ENCODE measurements at regions not wholly inside any gene's neighbourhood (a gene's known extent, or its start where the extent isn't known, plus 50 kb on each side); places are given as distances from the start of the nearest gene placed in this dataset.

DNA sequence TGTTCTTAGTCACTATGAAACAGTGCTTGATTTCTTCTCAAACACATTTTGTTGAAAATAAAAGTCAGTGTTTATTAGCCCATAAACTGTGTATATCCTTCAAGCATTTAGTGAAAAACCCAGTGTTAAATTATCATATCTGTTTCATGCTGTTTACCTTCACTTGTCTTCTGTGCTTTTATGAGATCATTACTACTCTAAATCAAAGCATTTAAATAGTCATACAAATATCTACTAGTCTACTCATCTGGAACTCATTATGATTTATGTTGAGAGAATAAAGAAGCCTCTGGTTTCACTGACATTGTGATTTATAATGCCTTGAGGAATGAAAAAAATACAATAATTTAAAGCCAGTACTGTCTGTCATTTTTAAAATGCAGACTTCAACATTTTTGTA lies 366.5 kb downstream of the SLCO4C1 start:
- Mint-ChIP-seq H3K27ac (no peak overlapping the region), H3K9me3 (peaks cover 0 to 2% (median 0%) of the 10 kb centered on the region in 3 donors), H3K4me3 (no peak overlapping the region), H3K4me1 (no peaks in the 10 kb centered on the region), H3K27me3 (no peaks in the 10 kb centered on the region), H3K36me3 (no peaks in the 10 kb centered on the region)

DNA sequence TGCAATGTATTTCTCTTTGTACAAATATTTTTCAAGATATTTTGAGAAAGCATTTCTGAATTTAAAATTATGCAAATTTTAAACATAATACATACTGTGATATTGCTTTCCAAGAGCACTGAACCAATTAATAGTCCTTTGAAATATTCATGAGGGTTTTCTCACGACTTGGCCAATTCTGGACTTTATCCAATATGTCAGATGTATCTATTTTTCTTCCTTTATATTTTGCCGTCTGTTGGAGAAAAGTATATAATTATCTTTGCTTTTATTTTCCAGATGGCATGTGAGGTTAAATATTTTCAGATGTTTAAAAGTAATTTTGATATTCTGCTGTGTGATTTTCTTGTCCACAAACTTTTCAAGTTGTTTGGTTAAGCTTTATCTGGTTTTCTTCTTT lies 378.9 kb downstream of the SLCO4C1 start:
- no peak overlapping the region for H3K27ac Mint-ChIP-seq
- H3K9me3 Mint-ChIP-seq = peaks cover 0 to 3% (median 2%) of the 10 kb centered on the region in 3 donors
- no peaks in the 10 kb centered on the region for H3K4me1 Mint-ChIP-seq
- H3K27me3 Mint-ChIP-seq = no peaks in the 10 kb centered on the region
- no peaks in the 10 kb centered on the region for H3K36me3 Mint-ChIP-seq
- no peak overlapping the region for H3K4me3 Mint-ChIP-seq

DNA sequence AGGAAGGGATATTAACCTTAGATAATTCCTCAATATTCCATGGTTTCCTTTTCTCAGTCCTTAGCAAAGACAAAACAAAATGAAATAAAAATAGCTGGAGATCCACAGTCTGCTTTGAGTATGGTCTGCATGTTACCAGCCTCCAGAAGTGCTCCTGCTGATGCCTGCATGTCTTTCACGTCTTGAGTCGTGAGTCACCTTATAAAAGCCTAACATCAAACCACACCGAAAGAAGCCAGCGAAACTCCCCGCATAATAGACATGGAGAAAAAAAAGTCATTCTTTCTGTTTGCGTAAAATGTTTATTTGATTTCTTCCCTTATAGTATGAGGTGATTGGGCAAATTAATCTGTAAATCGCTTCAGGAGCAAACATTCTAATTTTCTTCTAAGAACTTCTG lies 380.5 kb downstream of the SLCO4C1 start:
- no peaks in the 10 kb centered on the region for H3K4me1 Mint-ChIP-seq
- no peaks in the 10 kb centered on the region for H3K36me3 Mint-ChIP-seq
- H3K27ac Mint-ChIP-seq = no peak overlapping the region
- H3K4me3 Mint-ChIP-seq = no peak overlapping the region
- H3K9me3 Mint-ChIP-seq = peaks cover 0 to 4% (median 3%) of the 10 kb centered on the region in 3 donors
- H3K27me3 Mint-ChIP-seq = no peaks in the 10 kb centered on the region

DNA sequence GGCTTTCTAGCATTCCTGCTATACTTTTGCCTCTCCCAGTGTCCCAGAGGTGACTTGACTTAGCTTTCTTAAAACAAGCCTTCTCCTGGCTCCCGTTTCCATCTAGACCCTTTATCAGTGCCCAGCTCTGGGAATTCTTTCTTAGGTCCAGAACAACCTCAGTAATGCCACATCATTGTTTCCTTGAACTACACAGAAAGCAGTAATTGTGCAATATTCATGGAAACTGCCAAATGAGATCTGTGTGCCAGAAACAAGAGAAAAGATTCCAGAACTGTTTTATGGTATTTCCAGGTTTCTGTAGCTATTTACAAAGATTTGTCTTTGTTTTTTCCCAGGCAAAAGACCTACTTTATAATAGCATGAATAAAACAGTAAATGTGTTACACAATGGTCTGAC lies 391.3 kb downstream of the SLCO4C1 start:
- Mint-ChIP-seq H3K27me3 (no peaks in the 10 kb centered on the region), H3K4me1 (no peaks in the 10 kb centered on the region), H3K9me3 (no peaks in the 10 kb centered on the region), H3K27ac (no peak overlapping the region), H3K36me3 (no peaks in the 10 kb centered on the region), H3K4me3 (no peak overlapping the region)

DNA sequence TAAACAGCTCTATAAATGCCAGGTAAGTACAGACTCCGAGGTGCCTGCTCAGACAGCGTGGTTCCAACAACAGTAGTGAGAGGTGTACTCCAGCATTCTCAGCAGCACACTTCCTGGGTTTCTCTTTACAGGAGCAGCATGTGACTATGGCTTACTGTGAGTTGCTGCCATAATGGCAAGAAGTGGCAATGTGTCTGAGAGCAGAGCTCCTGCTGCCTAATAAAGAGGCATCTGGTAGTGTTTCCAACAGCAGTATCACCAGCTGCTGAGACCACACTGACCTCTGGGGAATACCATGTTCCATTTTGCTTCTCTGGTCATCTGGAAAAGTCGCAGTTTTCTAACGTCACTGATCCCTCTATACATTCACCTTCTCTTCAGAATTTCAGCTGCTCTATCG lies 398.2 kb downstream of the SLCO4C1 start:
- H3K36me3 Mint-ChIP-seq = no peaks in the 10 kb centered on the region
- H3K9me3 Mint-ChIP-seq = no peaks in the 10 kb centered on the region
- no peak overlapping the region for H3K4me3 Mint-ChIP-seq
- no peaks in the 10 kb centered on the region for H3K27me3 Mint-ChIP-seq
- H3K27ac Mint-ChIP-seq = no peak overlapping the region
- no peaks in the 10 kb centered on the region for H3K4me1 Mint-ChIP-seq

DNA sequence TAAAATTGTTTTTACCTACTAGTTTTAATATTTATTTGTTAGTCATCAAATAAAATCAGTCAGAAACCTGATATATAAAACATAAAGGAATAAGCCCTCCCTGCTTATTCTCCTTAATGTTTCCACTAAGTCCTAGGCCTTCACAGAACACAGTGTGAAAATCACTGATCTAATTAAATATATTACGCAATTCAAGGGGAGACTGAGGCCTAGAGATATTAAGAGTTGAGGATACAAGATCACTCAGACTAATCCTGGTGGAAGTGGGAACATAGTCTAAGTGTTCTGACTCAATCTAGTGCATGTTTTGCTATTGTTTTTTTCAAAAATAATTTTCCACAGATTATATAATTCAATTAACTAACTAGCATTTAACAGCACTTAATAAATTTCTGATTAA lies 401.1 kb downstream of the SLCO4C1 start:
- Mint-ChIP-seq H3K27ac (no peak overlapping the region), H3K4me1 (no peaks in the 10 kb centered on the region), H3K9me3 (no peaks in the 10 kb centered on the region), H3K4me3 (no peak overlapping the region), H3K36me3 (no peaks in the 10 kb centered on the region), H3K27me3 (no peaks in the 10 kb centered on the region)

DNA sequence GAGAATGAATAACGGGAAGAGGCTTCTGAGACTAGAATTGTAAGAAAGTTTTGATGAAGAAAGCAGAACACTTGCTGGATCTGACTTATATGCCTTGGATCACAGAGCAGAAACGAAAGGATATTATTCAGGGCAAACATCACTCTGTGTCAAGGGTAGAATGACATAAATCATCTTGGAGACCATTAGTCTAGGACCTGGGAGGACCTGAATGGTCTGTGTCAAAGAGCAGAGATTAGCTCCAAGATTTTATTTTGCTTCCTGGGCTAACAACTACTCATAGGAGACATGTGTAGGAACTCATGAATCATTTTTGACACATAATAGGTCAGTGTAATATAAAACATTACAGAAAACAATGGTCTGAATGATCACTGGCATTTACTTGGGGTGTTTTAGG lies 417.9 kb downstream of the SLCO4C1 start:
- Mint-ChIP-seq H3K4me1 (no peaks in the 10 kb centered on the region), H3K27me3 (no peaks in the 10 kb centered on the region), H3K9me3 (no peaks in the 10 kb centered on the region), H3K27ac (no peak overlapping the region), H3K4me3 (no peak overlapping the region), H3K36me3 (no peaks in the 10 kb centered on the region)

DNA sequence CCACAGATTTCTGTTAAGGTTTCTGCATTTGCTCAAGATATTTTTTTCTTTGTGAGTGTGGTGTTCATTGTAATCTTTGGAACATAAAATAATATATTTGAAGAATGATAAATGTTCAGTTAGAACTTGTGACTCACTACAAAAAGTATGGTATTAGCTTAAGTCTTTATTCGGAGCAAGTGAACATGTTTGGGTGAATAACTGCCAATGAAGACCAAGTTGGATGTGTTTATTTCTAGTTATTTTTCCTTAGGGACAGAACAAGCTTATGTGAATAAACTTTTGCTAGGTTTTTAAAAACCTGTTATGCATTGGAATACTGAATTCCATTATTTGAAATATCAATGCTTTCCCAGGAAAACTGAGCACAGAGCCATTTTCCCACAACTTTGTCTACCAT lies 418.6 kb downstream of the SLCO4C1 start:
- Mint-ChIP-seq H3K9me3 (no peaks in the 10 kb centered on the region), H3K4me3 (no peak overlapping the region), H3K4me1 (no peaks in the 10 kb centered on the region), H3K36me3 (no peaks in the 10 kb centered on the region), H3K27me3 (no peaks in the 10 kb centered on the region), H3K27ac (no peak overlapping the region)

DNA sequence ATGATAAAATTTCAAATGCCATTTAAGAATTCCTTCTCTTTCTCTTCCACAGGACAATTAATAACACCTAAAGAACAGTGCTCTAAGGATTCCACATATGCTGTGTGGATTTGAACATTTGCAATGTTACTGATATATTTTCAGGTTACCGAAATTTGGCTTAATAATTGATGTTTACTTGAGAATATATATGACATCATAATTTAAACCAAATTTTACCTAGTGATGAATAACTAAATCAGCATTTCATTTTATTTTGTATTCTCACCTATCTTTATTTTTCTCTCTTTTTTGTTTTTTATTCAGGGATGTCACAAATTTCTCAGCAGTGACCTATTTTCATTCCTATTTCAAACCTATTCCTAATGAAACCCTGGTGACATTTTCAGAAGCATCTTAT lies 429.6 kb downstream of the SLCO4C1 start:
- Mint-ChIP-seq H3K27ac (no peak overlapping the region), H3K36me3 (no peaks in the 10 kb centered on the region), H3K27me3 (no peaks in the 10 kb centered on the region), H3K4me1 (no peaks in the 10 kb centered on the region), H3K4me3 (no peak overlapping the region), H3K9me3 (peaks cover 0 to 6% (median 4%) of the 10 kb centered on the region in 3 donors)

DNA sequence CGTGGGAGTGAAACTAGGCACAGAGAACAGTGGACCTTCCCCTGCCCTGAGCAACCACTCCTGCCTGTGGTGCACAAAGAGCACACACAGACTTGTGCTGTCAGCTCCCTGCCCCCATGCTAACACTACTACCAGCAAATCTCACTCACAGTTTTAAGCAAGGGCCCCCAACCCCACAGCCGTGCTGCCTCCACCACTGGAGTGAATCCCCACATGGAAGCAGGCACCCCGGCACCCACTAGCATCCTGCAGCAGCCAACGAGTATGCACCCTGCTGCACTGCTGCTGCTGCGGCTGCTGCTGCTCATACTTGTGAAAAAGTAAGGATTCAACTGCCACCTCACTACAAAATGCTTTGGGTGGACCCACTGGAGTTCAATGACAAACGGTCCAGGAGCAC lies 435.5 kb downstream of the SLCO4C1 start:
- no peaks in the 10 kb centered on the region for H3K4me1 Mint-ChIP-seq
- no peaks in the 10 kb centered on the region for H3K27me3 Mint-ChIP-seq
- no peaks in the 10 kb centered on the region for H3K36me3 Mint-ChIP-seq
- peaks cover 4% of the 10 kb centered on the region in 3 donors for H3K9me3 Mint-ChIP-seq
- H3K4me3 Mint-ChIP-seq = no peak overlapping the region
- H3K27ac Mint-ChIP-seq = no peak overlapping the region

DNA sequence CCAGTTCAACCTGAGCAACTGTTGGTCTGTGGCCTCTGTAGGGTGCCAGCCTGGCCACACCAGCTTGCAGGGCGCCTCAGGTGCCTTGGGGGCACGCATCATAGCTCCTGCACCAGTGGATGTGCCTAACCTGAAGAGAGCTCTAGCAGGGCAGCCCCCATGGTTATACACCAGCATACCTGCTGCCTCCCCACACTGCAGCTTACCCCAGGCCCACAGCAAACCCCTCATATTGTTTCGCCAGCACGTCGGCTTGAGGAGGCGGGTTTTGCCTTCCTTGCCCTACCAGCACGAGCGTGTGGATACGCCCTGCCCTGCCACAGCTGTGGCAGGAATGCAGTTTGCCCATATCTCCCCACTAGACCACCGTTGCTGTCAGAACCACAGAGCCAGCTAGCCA lies 435.9 kb downstream of the SLCO4C1 start:
- H3K27me3 Mint-ChIP-seq = no peaks in the 10 kb centered on the region
- H3K4me3 Mint-ChIP-seq = no peak overlapping the region
- no peaks in the 10 kb centered on the region for H3K36me3 Mint-ChIP-seq
- H3K9me3 Mint-ChIP-seq = peaks cover 3 to 4% (median 3%) of the 10 kb centered on the region in 3 donors
- no peaks in the 10 kb centered on the region for H3K4me1 Mint-ChIP-seq
- no peak overlapping the region for H3K27ac Mint-ChIP-seq

DNA sequence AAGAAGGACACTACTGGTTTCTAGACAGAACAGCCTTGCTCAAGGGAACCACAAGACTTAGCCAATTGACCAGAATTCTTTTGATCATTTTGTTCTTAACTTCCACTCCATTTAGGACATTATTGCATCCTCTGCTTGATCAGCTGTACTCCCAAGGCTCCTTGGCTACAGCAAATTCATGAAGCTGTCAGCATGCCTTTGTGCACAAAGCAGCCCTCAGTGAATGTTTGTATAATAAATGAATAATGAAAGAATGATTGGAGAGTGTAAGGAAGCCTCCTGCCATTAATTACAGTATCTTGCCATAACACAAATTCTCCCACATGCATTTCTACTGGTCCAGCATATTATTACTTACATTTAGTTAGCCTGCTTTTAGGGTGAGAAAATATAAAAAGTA lies 449.6 kb downstream of the SLCO4C1 start:
- H3K36me3 Mint-ChIP-seq = peaks cover 2% of the 10 kb centered on the region
- H3K4me1 Mint-ChIP-seq = no peaks in the 10 kb centered on the region
- peaks cover 0 to 16% (median 8%) of the 10 kb centered on the region in 3 donors for H3K9me3 Mint-ChIP-seq
- H3K27ac Mint-ChIP-seq = no peak overlapping the region
- no peaks in the 10 kb centered on the region for H3K27me3 Mint-ChIP-seq
- H3K4me3 Mint-ChIP-seq = no peak overlapping the region

DNA sequence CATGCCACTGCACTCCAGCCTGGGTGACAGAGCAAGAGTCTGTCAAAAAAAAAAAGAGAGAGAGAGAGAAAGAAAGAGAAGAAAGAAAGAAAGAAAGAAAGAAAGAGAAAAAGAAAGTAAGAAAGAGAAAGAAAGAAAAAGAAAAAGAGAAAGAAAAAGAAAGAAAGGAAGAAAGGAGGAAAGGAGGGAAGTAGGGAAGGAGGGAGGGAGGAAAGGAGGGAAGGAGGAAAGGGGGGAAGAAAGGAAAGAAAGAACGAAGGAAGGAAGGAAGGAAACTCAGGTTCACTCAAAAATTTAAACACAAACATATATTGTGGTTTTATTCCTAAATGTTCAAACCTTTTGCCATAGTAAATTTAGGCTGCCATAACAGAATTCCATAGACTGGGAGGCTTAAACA lies 453.0 kb downstream of the SLCO4C1 start:
- Mint-ChIP-seq H3K36me3 (peaks cover 2% of the 10 kb centered on the region), H3K27me3 (no peaks in the 10 kb centered on the region), H3K4me3 (no peak overlapping the region), H3K4me1 (no peaks in the 10 kb centered on the region), H3K27ac (no peak overlapping the region), H3K9me3 (peaks cover 2 to 9% (median 6%) of the 10 kb centered on the region in 3 donors)

DNA sequence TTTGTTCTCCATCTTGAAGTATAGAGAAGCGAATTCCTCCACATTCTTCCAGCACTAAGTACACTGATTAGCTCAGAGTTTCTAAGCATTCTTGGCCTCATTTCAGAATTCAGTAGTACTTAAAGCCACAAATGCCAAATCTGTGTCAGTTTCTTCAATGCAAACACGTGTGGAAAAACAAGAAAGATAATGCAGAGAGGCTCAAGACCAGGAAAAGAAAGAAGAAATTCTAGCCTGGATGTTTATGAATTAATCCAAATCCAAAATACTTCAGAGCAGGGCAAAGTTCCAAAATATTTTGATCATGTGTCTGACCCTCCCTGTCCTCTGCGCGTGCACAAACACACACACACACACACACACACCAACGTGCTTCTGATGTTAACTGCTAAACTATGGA lies 457.6 kb downstream of the SLCO4C1 start:
- Mint-ChIP-seq H3K4me1 (no peaks in the 10 kb centered on the region), H3K27me3 (no peaks in the 10 kb centered on the region), H3K9me3 (peaks cover 0 to 6% (median 2%) of the 10 kb centered on the region in 3 donors), H3K4me3 (no peak overlapping the region), H3K27ac (no peak overlapping the region), H3K36me3 (peaks cover 1% of the 10 kb centered on the region)

DNA sequence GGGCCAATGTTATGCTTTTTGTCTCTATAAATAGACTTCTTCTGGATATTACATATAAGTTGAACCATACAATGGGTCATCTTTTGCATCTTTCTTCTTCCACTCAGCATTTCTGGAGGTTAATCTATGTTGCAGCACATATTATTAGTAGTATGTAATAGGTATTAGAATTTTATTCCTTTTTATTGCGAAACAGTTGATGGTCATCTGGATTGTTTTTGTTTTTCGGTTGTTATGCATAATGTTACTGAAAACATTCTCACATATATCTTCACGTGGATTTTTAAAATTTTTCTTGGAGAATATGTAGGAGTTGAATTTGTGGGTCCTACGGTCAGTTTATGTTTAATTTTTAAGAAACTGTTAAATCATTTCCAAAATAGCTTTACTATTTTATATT lies 466.8 kb downstream of the SLCO4C1 start:
- H3K4me3 Mint-ChIP-seq = no peak overlapping the region

DNA sequence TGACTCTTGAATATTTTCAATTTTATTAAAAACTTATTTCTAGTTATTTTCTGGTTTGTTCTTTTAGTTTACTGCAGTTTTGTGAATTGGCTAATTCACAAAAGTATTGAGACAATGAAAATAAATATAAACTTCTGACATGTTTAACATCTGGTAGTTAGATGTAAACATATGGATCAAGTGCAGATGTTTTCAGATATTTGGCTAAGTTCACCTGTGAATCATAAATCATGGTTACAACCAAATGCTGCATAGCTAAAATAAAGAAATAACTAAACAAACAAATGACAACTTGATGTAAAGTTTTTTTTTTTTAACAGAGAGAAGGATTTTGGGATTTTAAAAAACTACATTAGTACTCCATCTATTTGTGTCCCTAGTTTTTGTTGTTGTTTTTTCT lies 484.6 kb downstream of the SLCO4C1 start:
- Mint-ChIP-seq H3K4me3 (no peak overlapping the region), H3K9me3 (peaks cover 0 to 2% (median 0%) of the 10 kb centered on the region in 3 donors), H3K27ac (no peak overlapping the region), H3K27me3 (no peaks in the 10 kb centered on the region), H3K36me3 (no peaks in the 10 kb centered on the region), H3K4me1 (no peaks in the 10 kb centered on the region)

More for the DNA sequence above, 466.8 kb downstream of the SLCO4C1 start:
- H3K4me1 Mint-ChIP-seq = no peaks in the 10 kb centered on the region
- H3K27me3 Mint-ChIP-seq = no peaks in the 10 kb centered on the region
- no peak overlapping the region for H3K27ac Mint-ChIP-seq
- peaks cover 1% of the 10 kb centered on the region for H3K36me3 Mint-ChIP-seq
- H3K9me3 Mint-ChIP-seq = peaks cover 9 to 12% (median 10%) of the 10 kb centered on the region in 3 donors

DNA sequence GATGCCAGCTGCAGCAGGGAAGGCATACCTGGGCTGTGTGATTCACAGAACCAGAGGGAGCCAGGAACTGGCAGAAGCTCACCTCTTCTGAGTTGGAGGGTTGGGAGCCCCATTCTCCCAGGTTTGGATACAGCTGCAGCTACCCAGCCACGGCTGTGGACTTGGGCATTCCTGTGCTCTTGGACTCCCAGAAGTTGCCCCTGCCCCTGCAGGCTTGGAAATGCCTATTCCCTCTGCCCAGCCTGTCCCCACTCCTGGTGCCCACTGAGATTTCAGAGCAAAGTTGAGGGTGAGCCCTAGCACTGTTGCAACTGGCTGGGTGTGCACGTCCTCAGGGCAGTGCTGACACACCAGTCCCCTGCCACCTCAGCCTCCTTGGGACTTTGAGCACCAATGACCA lies 489.7 kb downstream of the SLCO4C1 start:
- Mint-ChIP-seq H3K36me3 (peaks cover 2% of the 10 kb centered on the region), H3K9me3 (peaks cover 0 to 9% (median 0%) of the 10 kb centered on the region in 3 donors), H3K27ac (no peak overlapping the region), H3K4me1 (no peaks in the 10 kb centered on the region), H3K4me3 (no peak overlapping the region), H3K27me3 (no peaks in the 10 kb centered on the region)

All from IgD-negative memory B cell (primary cell).